GM21529 (cell line): ENCODE measurements at regions not wholly inside any gene's neighbourhood (a gene's known extent, or its start where the extent isn't known, plus 50 kb on each side); places are given as distances from the start of the nearest gene placed in this dataset.

Experiments
- ATAC-seq: cut with Tn5 transposase; IDR thresholded peaks from one replicate; pipeline ENCODE4 v1.9.1; 2021; ENCODE audit not compliant: unreplicated experiment

GRCh38 chr4:89604951-89605350, 232.0 kb downstream of the SNCA start:
- no peak for ATAC-seq

- ATAC-seq, result no peak
These were observed 237.9 kb downstream of the SNCA start for GRCh38 chr4:89599026-89599425.

- ATAC-seq, result no peak
These were observed 238.4 kb downstream of the SNCA start for GRCh38 chr4:89598602-89599001.

DNA sequence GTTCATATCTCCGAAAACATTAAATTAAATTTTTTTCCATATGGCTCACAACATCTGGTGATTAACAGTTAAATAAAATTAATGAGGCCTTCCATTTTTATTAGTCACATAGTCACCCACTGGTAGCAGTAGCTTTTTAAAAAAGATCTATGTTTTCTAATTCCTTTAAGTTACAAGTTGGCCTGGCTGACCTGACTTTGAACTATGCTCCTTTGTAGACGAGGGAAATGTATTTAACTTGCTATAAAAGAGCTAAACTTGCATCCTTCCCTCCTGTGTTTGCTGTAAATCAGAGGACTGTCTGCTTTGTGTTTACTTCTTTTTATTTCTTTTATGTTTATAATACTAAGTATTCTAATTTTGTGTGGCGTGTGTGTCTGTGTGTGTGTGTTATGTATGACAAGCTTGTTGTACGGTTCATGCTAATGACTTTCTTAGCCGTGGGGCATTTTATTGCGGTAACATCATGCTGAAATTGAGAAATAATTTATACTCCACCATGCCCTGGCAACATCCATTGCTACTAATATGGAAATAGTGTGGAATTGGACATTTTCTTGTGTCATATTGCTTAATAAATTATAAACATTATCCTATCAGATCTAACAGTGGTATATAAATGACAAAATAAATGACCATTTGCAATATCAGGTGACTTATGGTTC, 241.7 kb downstream of the SNCA start:
- ATAC-seq, result no peak

DNA sequence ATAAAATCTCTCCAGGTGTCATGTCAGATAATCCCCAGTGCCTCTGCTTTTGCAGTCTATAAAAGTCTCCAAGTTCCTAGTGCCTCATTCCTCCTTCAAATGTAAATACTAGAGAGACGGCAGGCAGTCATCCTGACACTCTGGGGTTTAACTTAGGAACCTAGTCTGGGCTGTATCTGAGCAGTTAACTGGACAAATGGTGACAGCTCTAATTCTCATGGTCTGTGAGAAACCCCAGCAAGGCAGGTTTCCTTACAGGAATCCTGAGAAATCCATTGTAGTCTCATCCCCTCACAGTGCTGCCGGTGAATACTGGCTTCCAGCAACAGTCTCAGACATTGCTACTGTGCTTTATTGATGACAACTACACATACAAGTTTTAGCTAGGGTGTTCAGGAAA, 246.8 kb downstream of the SNCA start:
- ATAC-seq, result no peak

- no peak for ATAC-seq
These were observed 248.5 kb downstream of the SNCA start for GRCh38 chr4:89588421-89588820.

GRCh38 chr4:89587364-89587763, 249.6 kb downstream of the SNCA start:
- no peak for ATAC-seq

DNA sequence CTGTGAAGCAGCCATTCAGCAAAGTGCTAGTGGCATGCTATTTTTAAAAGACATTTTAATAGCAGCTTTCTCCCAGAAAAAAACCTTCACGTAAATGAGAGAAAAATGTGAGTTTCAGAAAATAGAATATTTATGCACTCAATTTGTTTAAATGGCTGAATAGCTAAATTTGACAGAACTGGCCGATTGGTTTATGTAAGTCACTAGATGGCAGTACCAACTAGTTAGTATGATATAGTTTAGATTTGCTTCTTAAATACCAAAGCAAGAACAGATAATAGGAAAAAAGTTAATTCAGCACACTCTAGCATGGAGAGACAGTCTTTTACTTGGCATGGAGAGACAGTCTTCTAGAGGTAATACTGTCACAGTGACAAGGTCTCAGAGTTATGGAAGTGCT, 250.1 kb downstream of the SNCA start:
- no peak for ATAC-seq

- no peak for ATAC-seq
These were observed 250.6 kb downstream of the SNCA start for GRCh38 chr4:89586318-89586717.

GRCh38 chr4:89582756-89583505, 254.0 kb downstream of the SNCA start:
- no peak for ATAC-seq

DNA sequence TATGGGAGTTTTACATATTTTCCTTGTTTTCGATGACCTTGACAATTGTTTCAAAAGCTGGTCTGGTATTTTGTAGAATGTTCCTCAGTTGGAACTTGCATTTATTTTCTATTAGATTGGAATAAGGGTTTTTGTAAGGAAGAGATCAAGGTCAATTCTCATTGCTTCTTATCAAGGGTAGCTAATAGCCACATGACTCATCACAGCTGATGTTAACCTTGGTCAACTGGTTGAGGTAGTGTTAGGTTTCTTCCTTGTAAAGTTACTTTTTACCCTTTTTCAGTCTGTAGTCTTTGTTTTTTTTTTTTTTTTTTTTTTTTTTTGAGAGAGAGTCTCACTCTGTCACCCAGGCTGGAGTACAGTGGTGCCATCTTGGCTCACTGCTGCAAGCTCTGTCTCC, 257.2 kb downstream of the SNCA start:
- no peak for ATAC-seq

- ATAC-seq, result no peak
These were observed 260.7 kb downstream of the SNCA start for GRCh38 chr4:89576246-89576645.

- ATAC-seq, result no peak
These were observed 261.1 kb downstream of the SNCA start for GRCh38 chr4:89575840-89576239.

GRCh38 chr4:89574176-89574575, 262.8 kb downstream of the SNCA start:
- no peak for ATAC-seq

- ATAC-seq, result no peak
These were observed 263.3 kb downstream of the SNCA start for GRCh38 chr4:89573656-89574055.

GRCh38 chr4:89572224-89572858, 264.6 kb downstream of the SNCA start:
- no peak for ATAC-seq

DNA sequence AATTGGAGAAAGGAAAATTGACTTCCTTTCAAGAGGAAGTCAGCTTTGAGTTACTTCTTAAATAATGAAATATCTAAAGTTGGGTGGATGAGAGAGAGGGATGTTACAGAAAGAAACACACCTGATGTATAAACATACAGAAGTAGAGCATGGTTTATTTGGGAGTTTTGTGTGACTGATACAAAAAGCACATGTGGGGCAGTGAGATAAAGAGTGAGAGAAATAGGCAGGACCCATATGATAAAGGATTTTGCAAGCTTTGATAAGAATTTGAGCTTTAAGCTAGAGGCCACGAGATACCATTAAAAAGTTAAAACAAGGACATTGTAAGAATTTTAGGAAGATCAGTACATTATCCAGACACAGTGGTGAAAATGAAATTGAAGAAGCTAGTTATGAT, 263.3 kb upstream of the GPRIN3 start:
- no peak for ATAC-seq

- no peak for ATAC-seq
These were observed 260.3 kb upstream of the GPRIN3 start for GRCh38 chr4:89567936-89568335.

DNA sequence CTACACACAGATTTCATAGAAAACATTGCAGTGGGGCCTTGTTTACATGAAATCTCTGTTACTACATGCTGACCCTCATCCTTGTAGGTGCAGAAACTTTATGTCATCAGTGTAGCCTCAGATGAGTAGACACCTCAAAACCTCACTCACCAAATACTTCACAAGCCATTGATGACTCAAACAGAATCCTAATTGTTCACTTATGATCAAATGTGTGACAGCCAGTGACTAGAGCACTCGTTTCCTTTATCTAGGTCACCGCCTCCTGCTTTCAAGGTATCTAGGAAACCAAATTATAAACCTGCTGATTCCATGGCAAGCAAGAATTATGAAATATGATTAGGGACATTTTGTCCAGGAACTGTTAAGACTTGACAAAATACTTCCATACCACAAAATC, 255.8 kb upstream of the GPRIN3 start:
- ATAC-seq, result peak; percentile 63

- ATAC-seq, result no peak
These were observed 255.1 kb upstream of the GPRIN3 start for GRCh38 chr4:89562746-89563145.

DNA sequence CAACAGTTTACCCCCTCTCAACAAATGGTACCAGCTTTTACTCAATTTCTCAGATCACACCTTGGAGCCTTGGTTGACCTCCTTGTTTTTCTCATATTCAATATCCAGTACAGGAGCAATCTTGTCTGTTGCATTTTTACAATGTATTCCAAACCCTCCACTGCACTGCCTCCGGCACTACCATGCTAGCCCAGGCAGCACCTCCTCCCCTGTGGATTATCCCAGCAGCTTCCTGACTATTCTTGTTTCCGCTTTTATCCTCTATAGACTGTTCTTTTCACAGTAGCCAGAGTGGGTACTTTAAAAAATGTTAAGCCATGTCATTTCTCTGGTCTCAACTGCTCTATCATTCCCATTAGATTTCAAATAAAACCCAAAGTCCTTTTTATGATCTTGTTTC, 253.4 kb upstream of the GPRIN3 start:
- ATAC-seq, result no peak

DNA sequence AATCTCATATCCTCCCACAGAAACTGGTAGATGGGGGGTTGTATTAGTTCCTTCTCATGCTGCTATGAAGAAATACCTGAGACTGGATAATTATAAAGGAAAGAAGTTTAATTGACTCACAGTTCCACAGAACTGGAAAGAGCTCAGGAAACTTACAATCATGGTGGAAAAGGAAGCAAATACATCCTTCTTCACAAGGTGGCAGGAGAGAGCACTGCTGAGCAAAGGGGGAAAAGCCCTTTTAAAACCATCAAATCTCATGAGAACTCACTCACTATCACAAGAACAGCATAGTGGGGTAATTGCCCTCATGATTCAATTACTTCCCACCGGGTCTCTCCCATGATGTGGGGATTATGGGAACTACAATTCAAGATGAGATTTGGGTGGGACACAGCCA, 250.5 kb upstream of the GPRIN3 start:
- ATAC-seq, result no peak
